AG09309 (cell line): ENCODE measurements at regions not wholly inside any gene's neighbourhood (a gene's known extent, or its start where the extent isn't known, plus 50 kb on each side); places are given as distances from the start of the nearest gene placed in this dataset.

Source experiments
- DNase-seq: peaks from one replicate; pipeline ENCODE4 v3.0.0-alpha.2; 2010; ENCODE audit warnings: low read depth
- H3K4me3 ChIP-seq: 2 replicates; pipeline ENCODE4 v1.5.1; 2011; ENCODE audit warnings: mild to moderate bottlenecking, low read depth, low read length, moderate library complexity; ENCODE audit not compliant: control insufficient read depth
- TF ChIP-seq, protein P1 (sequence below): IDR thresholded peaks from 2 replicates; pipeline ENCODE4 v1.5.1; 2011; ENCODE audit warnings: mild to moderate bottlenecking, low read depth, low read length, inconsistent platforms; ENCODE audit not compliant: insufficient read depth, control insufficient read depth; ENCODE audit errors: missing control alignments

DNA sequence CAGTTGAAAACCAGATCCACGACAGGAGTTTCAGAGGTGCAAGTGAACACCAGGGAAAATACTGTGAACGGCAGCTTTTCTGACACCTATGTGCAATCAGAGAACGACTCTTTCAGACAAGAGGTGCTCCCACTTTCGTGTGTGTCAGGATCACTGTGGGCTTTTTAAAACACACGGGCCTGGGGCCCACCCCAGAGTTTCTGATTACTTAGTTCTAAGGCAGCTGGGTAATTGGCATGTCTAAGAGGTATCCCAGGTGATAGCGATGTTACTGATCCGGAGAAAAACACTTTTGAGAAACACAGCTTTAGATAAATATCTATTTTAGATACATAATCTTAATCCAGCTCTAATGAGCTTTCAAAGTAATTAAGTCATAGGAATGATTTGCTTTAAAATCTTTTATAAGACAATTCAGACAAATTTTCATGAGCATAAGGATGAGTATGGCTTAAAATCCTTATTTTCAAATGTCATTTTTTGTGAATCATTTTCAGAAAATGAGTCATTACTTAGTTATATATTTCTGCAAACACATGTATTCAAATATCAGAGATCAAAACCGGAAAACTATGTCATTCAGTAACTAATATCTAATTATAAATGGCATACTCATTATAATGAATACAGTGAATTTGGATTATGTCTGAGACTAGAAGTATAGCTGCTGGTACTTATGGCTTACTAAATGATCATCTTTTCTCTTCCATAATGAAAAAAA is 217.9 kb upstream of the PSMD7 start:
- TF ChIP-seq, protein P1, sequence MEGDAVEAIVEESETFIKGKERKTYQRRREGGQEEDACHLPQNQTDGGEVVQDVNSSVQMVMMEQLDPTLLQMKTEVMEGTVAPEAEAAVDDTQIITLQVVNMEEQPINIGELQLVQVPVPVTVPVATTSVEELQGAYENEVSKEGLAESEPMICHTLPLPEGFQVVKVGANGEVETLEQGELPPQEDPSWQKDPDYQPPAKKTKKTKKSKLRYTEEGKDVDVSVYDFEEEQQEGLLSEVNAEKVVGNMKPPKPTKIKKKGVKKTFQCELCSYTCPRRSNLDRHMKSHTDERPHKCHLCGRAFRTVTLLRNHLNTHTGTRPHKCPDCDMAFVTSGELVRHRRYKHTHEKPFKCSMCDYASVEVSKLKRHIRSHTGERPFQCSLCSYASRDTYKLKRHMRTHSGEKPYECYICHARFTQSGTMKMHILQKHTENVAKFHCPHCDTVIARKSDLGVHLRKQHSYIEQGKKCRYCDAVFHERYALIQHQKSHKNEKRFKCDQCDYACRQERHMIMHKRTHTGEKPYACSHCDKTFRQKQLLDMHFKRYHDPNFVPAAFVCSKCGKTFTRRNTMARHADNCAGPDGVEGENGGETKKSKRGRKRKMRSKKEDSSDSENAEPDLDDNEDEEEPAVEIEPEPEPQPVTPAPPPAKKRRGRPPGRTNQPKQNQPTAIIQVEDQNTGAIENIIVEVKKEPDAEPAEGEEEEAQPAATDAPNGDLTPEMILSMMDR = no peak
- no peak overlapping the region for H3K4me3 ChIP-seq
- no peak for DNase-seq

DNA sequence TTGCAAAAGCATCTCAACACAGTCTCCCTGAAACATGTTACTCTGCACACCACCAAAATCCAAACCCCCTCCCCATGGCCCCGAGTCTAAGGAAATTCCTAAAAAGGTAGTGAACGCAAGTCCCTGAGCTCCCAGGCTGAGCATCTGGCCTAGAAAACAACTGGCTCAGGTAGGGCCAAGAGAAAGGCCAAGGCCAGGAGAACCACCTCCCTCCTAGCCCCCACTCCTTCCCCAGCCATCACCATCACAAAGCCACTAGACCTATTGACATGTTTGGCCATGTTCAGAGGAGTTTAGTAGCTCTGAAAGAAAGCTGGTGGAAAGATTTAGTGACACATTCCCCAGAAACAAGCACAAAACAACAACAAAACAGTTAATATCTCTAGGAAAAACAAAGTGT is 220.0 kb upstream of the PSMD7 start:
- no peak for DNase-seq
- no peak overlapping the region for H3K4me3 ChIP-seq
- TF ChIP-seq, protein P1 = no peak

DNA sequence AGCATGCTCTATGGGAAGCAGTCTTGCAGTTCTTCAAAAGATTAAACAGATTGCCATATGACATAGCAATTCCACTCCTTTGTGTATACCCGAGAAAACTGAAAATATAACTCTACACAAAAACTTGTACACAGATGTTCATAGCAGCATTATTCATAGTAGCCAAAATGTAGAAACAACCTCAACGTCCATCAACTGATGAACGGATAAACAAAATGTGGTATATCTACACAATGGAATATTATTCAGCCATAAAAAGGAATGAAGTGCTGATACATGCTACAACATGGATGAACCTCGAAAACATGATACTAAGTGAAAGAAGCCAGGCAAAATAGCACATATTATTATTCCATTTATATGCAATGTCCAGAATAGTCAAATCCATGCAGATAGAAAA is 221.2 kb upstream of the PSMD7 start:
- TF ChIP-seq, protein P1 = no peak
- no peak for DNase-seq
- H3K4me3 ChIP-seq = no peak overlapping the region

DNA sequence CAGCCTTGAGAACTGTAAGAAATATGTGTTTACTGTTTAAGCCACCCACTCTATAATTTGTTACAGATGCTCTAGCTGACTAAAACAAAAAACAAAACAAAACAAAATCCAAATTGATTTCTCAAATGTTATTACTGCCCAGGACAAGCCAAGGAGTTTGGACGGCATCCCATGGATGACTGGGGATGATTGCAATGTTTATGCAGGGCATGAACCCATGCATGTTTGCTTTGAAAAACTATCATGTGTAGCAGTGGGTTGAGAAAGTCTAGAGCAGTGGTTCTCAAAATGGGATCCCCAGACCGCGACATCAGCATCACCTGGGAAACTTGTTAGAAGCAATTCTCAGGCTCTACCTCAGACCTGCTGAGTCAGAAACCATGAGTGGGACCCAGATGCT is 223.2 kb upstream of the PSMD7 start:
- TF ChIP-seq, protein P1 = no peak
- no peak for DNase-seq

DNA sequence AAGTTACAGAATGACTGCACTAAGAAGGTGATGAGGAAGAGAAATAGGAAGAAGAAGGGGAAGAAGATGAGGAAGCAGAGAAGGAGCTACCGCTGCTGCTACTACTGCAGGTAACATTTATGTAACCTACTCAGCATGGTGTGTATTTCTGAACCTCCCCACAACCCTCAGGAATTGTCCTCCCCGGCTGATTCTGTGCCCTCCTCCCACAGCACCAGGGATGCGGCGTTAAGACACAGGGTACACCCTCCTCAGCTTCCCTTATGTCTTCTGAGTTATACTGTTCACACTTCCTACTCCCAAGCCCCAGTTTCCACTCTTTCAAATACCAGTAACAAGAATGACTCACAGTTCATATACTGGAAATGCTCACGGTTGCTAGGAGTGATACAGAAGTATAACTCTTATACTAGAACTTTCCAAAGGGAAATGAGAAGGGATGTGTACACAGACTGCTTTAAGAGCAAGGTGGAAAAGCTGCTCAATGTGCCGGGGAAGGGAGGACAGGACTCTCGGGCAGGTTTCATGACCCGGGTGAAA is 224.5 kb upstream of the PSMD7 start:
- no peak for DNase-seq
- TF ChIP-seq, protein P1 = no peak

More for the DNA sequence above, 223.2 kb upstream of the PSMD7 start:
- no peak overlapping the region for H3K4me3 ChIP-seq

DNA sequence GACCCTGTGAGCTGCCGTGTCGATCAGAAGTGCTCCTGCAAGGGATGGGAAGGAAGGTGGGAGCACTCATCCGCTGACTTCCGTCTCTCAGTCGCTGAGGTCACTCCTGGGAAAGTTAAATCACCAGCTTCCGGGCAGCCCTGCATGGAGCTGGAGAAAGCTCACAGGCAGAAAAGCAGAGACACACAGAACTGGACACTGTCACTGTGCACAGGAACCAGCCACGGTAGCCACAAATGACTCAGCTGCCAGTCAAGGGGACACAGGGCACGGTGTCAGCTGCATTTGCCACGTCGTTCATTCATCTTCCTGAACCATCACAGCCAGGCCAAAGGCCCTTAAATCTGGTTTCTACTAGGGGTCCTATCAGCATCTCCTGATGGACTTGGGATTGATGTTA is 226.4 kb upstream of the PSMD7 start:
- DNase-seq = no peak
- no peak overlapping the region for H3K4me3 ChIP-seq
- TF ChIP-seq, protein P1 = no peak

More for the DNA sequence above, 224.5 kb upstream of the PSMD7 start:
- no peak overlapping the region for H3K4me3 ChIP-seq

DNA sequence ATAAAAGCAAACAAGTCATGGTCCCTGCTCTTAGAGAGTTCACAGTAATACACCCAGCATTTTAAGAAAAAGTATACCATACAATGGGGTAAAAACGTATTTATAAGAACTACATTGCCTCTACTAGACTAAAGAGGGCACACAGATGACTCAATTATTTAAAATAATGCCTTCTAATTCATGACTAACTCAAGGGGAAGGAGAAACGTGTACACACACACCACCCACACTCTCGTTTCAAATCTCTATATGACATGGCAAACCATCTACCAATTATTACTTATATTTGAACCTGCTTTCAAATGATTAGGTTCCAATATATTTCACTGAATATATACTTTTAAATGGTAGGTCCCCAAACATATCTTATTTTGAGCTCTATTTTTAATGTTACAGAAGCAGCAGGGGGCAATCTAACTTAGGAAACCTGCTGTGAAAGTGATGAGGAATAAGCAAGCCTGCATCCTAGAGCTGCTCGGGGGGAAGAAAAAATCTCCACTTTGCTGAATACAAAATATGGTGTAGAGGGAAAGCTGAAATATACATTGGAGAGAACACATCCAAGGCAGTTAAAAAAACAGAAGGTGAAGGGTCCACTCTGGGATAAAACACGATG is 232.4 kb upstream of the PSMD7 start:
- TF ChIP-seq, protein P1 = no peak
- no peak for DNase-seq

More for the DNA sequence above, 232.4 kb upstream of the PSMD7 start:
- H3K4me3 ChIP-seq = no peak overlapping the region
